GM12891 (cell line): ENCODE measurements at regions not wholly inside any gene's neighbourhood (a gene's known extent, or its start where the extent isn't known, plus 50 kb on each side); places are given as distances from the start of the nearest gene placed in this dataset.

ENCODE experiments used
- POLR2A ChIP-seq: IDR thresholded peaks from 2 replicates; pipeline ENCODE4 v1.6.1; 2011; ENCODE audit warnings: low read depth, low read length, control low read depth
- POLR2AphosphoS5 ChIP-seq: IDR thresholded peaks from 2 replicates; pipeline ENCODE4 v1.6.1; 2011; ENCODE audit warnings: low read depth, low read length, control low read depth
- TAF1 ChIP-seq: IDR thresholded peaks from 2 replicates; pipeline ENCODE4 v1.6.1; 2011; ENCODE audit warnings: low read depth, low read length, control low read depth

DNA sequence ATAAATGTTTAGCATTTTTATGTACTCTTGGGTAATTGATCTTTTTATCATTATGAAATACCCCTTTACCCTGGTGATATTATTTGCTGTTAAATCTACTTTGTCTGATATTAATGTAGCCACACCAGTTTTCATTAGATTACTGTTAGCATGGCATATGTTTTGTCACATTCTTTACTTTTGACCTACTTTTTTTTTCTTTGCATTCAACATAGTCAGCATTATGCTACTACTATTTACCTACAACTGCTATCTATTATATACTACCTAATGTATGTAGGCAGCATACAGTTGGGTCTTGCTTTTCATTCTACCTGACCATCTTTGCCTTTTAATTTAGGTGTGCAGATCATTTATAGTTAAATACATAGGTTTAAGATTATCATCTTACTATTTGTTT, 1429.6 kb upstream of the ALCAM start:
- TF ChIP-seq POLR2AphosphoS5 (no peak), POLR2A (no peak), TAF1 (no peak)
